Stimulated activated CD4-positive, alpha-beta T cell treated with anti-CD3 and anti-CD28 coated beads, Interleukin-15, amount 100 ng/mL, for 48 hours (primary cell): ENCODE measurements at regions not wholly inside any gene's neighbourhood (a gene's known extent, or its start where the extent isn't known, plus 50 kb on each side); places are given as distances from the start of the nearest gene placed in this dataset.

Experiments
- DNase-seq, 2 donors: peaks; one replicate each; pipeline ENCODE4 v3.0.0-alpha.2; 2020; ENCODE audit warnings: low read depth in 2 of 2

GRCh38 chr5:124692950-124693349, 53.5 kb downstream of the ZNF608 start:
- no peak for DNase-seq

- DNase-seq = no peak
Measured at GRCh38 chr5:124692324-124692723, 54.1 kb downstream of the ZNF608 start.

- DNase-seq = no peak
Measured at GRCh38 chr5:124689653-124690052, 56.8 kb downstream of the ZNF608 start.

GRCh38 chr5:124686239-124687004, 60.0 kb downstream of the ZNF608 start:
- no peak for DNase-seq

GRCh38 chr5:124685404-124685930, 61.0 kb downstream of the ZNF608 start:
- no peak for DNase-seq

GRCh38 chr5:124683917-124684555, 62.4 kb downstream of the ZNF608 start:
- no peak for DNase-seq

- no peak for DNase-seq
Measured at GRCh38 chr5:124679578-124680199, 66.8 kb downstream of the ZNF608 start.

GRCh38 chr5:124678922-124679519, 67.4 kb downstream of the ZNF608 start:
- no peak for DNase-seq

- DNase-seq = no peak
Measured at GRCh38 chr5:124678468-124678867, 68.0 kb downstream of the ZNF608 start.

GRCh38 chr5:124677374-124678351, 68.8 kb downstream of the ZNF608 start:
- no peak for DNase-seq

GRCh38 chr5:124675931-124676846, 70.2 kb downstream of the ZNF608 start:
- no peak for DNase-seq

- DNase-seq = no peak
Measured at GRCh38 chr5:124671193-124671592, 75.2 kb downstream of the ZNF608 start.

GRCh38 chr5:124670722-124671184, 75.7 kb downstream of the ZNF608 start:
- no peak for DNase-seq

GRCh38 chr5:124669956-124670721, 76.3 kb downstream of the ZNF608 start:
- no peak for DNase-seq

GRCh38 chr5:124669300-124669648, 77.2 kb downstream of the ZNF608 start:
- no peak for DNase-seq

GRCh38 chr5:124668353-124669299, 77.8 kb downstream of the ZNF608 start:
- DNase-seq = no peak

GRCh38 chr5:124665625-124666024, 80.8 kb downstream of the ZNF608 start:
- DNase-seq = no peak

- no peak for DNase-seq
Measured at GRCh38 chr5:124665035-124665434, 81.4 kb downstream of the ZNF608 start.
